ENCODE measurements at regions not wholly inside any gene's neighbourhood (a gene's known extent, or its start where the extent isn't known, plus 50 kb on each side); places are given as distances from the start of the nearest gene placed in this dataset.
"Not testable (repeated sequence)": the region's sequence is repeated elsewhere in the genome, so short reads cannot be mapped to it uniquely, and the experiment has no call there.

GRCh38 chr6:148021699-148022098, 320.9 kb upstream of the SASH1 start:
- no peak overlapping the region for H3K9ac ChIP-seq (ENCODE audit: insufficient read depth, low read length, poor library complexity, severe bottlenecking)
- H3K4me3 Mint-ChIP-seq, result no peak overlapping the region
- H3K9me3 ChIP-seq (replicated peaks in 1 of 2; ENCODE audit: control insufficient read depth in 1 of 2, insufficient read depth in 1 of 2, low read length in 2 of 2), result peaks cover 8 to 21% of the 10 kb centered on the region in 2 donors
- H3K4me3 ChIP-seq (replicated peaks in 1 of 3; ENCODE audit: low read depth in 2 of 3, low read length in 3 of 3), result no peak overlapping the region
- no peaks in the 10 kb centered on the region for H3K4me1 Mint-ChIP-seq
- DNase-seq, result no peak
- no peaks in the 10 kb centered on the region for H3K27me3 ChIP-seq (ENCODE audit: control insufficient read depth in 2 of 2, insufficient read depth in 2 of 2, low read length in 2 of 2)
- no peaks in the 10 kb centered on the region for H3K36me3 Mint-ChIP-seq
- no peak overlapping the region for H3K27ac Mint-ChIP-seq
- H3K9me3 Mint-ChIP-seq, result peaks cover 5 to 14% (median 10%) of the 10 kb centered on the region in 7 donors
- H2AFZ ChIP-seq (ENCODE audit: insufficient read depth, low read depth, low read length, poor library complexity, severe bottlenecking), result no peak overlapping the region
- no peaks in the 10 kb centered on the region for H3K79me2 ChIP-seq (ENCODE audit: insufficient read depth, low read length)
- H3K4me1 ChIP-seq (ENCODE audit: control insufficient read depth in 1 of 2, insufficient read depth in 2 of 2, low read length in 2 of 2), result no peaks in the 10 kb centered on the region
- intact Hi-C loops (cut with micrococcal nuclease), result no loop called here
- H3K27ac ChIP-seq (ENCODE audit: low read depth in 1 of 2, low read length in 2 of 2), result no peak overlapping the region
- no peaks in the 10 kb centered on the region for H3K27me3 Mint-ChIP-seq (ENCODE audit: low read depth in 3 of 3)
- no peaks in the 10 kb centered on the region for H3K36me3 ChIP-seq (replicated peaks in 1 of 2; ENCODE audit: control insufficient read depth in 1 of 2, insufficient read depth in 2 of 2, low read length in 2 of 2)
- no peak for TF ChIP-seq CTCF (IDR thresholded peaks at IDR 0.05)
- WGBS (ENCODE audit: insufficient coverage), result 80% methylated on average over 4 of the region's 5 CpGs
- no peaks in the 10 kb centered on the region for H4K20me1 ChIP-seq (ENCODE audit: insufficient read depth, low read length)
- no peak overlapping the region for H3K4me2 ChIP-seq (replicated peaks; ENCODE audit: extremely low read depth, low read length, poor library complexity, severe bottlenecking)

GRCh38 chr6:148022279-148022678, 320.4 kb upstream of the SASH1 start:
- H3K4me3 Mint-ChIP-seq; H3K27me3 ChIP-seq (ENCODE audit: control insufficient read depth in 2 of 2, insufficient read depth in 2 of 2, low read length in 2 of 2); H3K27me3 Mint-ChIP-seq (ENCODE audit: low read depth in 3 of 3); DNase-seq; H4K20me1 ChIP-seq (ENCODE audit: insufficient read depth, low read length); H3K36me3 Mint-ChIP-seq; H3K4me2 ChIP-seq (replicated peaks; ENCODE audit: extremely low read depth, low read length, poor library complexity, severe bottlenecking); H3K27ac Mint-ChIP-seq; H3K27ac ChIP-seq (ENCODE audit: low read depth in 1 of 2, low read length in 2 of 2); H3K79me2 ChIP-seq (ENCODE audit: insufficient read depth, low read length); H3K9ac ChIP-seq (ENCODE audit: insufficient read depth, low read length, poor library complexity, severe bottlenecking); H3K4me3 ChIP-seq (replicated peaks in 1 of 3; ENCODE audit: low read depth in 2 of 3, low read length in 3 of 3); intact Hi-C loops (cut with micrococcal nuclease); H3K4me1 Mint-ChIP-seq; H3K36me3 ChIP-seq (replicated peaks in 1 of 2; ENCODE audit: control insufficient read depth in 1 of 2, insufficient read depth in 2 of 2, low read length in 2 of 2); H3K4me1 ChIP-seq (ENCODE audit: control insufficient read depth in 1 of 2, insufficient read depth in 2 of 2, low read length in 2 of 2); H2AFZ ChIP-seq (ENCODE audit: insufficient read depth, low read depth, low read length, poor library complexity, severe bottlenecking): not testable (repeated sequence)
- peaks cover 8 to 19% of the 10 kb centered on the region in 2 donors for H3K9me3 ChIP-seq (replicated peaks in 1 of 2; ENCODE audit: control insufficient read depth in 1 of 2, insufficient read depth in 1 of 2, low read length in 2 of 2)
- peaks cover 5 to 14% (median 10%) of the 10 kb centered on the region in 7 donors for H3K9me3 Mint-ChIP-seq
- 100% methylated on average over 4 of the region's 8 CpGs for WGBS (ENCODE audit: insufficient coverage)
